Loucy (cell line): ENCODE measurements at regions not wholly inside any gene's neighbourhood (a gene's known extent, or its start where the extent isn't known, plus 50 kb on each side); places are given as distances from the start of the nearest gene placed in this dataset.

Source experiments
- H2AFZ ChIP-seq: fragments of 200-600 bp; sonication (generic); 2 replicates; pipeline ENCODE4 v1.6.0; 2016; ENCODE audit warnings: antibody characterized with exemption, mild to moderate bottlenecking, low read length, moderate library complexity
- H3F3A ChIP-seq: fragments of 200-600 bp; 2 replicates; pipeline ENCODE4 v1.6.0; 2016; ENCODE audit warnings: antibody characterized with exemption, low read depth, mild to moderate bottlenecking
- H3K27me3 ChIP-seq: fragments of 200-600 bp; sonication (generic); 2 replicates; pipeline ENCODE4 v1.6.1; 2014; ENCODE audit warnings: low read length, mild to moderate bottlenecking; ENCODE audit not compliant: insufficient read depth, poor library complexity, severe bottlenecking
- H3K36me3 ChIP-seq: fragments of 200-600 bp; sonication (generic); 2 replicates; pipeline ENCODE4 v1.6.1; 2016; ENCODE audit warnings: low read length; ENCODE audit not compliant: insufficient read depth
- H3K4me1 ChIP-seq: fragments of 200-600 bp; sonication (generic); 2 replicates; pipeline ENCODE4 v1.5.1; 2014; ENCODE audit warnings: low read length, mild to moderate bottlenecking; ENCODE audit not compliant: insufficient read depth, poor library complexity, severe bottlenecking
- H3K4me2 ChIP-seq: fragments of 200-600 bp; sonication (generic); 2 replicates; pipeline ENCODE4 v1.6.0; 2014; ENCODE audit warnings: antibody characterized with exemption, low read length, low read depth, mild to moderate bottlenecking; ENCODE audit not compliant: poor library complexity, severe bottlenecking
- H3K4me3 ChIP-seq: fragments of 200-600 bp; sonication (generic); 2 replicates; pipeline ENCODE4 v1.5.1; 2014; ENCODE audit warnings: low read length, mild to moderate bottlenecking, mixed read lengths; ENCODE audit not compliant: poor library complexity, severe bottlenecking
- H3K79me2 ChIP-seq: fragments of 200-600 bp; sonication (generic); 2 replicates; pipeline ENCODE4 v1.6.1; 2014; ENCODE audit warnings: low read length; ENCODE audit not compliant: insufficient read depth
- H3K9ac ChIP-seq: fragments of 200-600 bp; sonication (generic); 2 replicates; pipeline ENCODE4 v1.6.0; 2014; ENCODE audit warnings: mild to moderate bottlenecking, low read depth, low read length, moderate library complexity; ENCODE audit not compliant: poor library complexity, severe bottlenecking
- H3K9me2 ChIP-seq: fragments of 200-600 bp; sonication (generic); replicated peaks from 2 replicates; pipeline ENCODE4 v1.6.1; 2016; ENCODE audit warnings: low read depth, low read length, mixed read lengths
- H3K9me3 ChIP-seq: fragments of 200-600 bp; sonication (generic); 2 replicates; pipeline ENCODE4 v1.6.1; 2014; ENCODE audit warnings: mild to moderate bottlenecking, antibody characterized with exemption, low read length, low read depth; ENCODE audit not compliant: insufficient read depth
- H4K20me1 ChIP-seq: fragments of 200-600 bp; sonication (generic); 2 replicates; pipeline ENCODE4 v1.6.0; 2014; ENCODE audit warnings: antibody characterized with exemption, low read length, mild to moderate bottlenecking; ENCODE audit not compliant: insufficient read depth, poor library complexity, severe bottlenecking
- EZH2phosphoT487 ChIP-seq: fragments of 200-600 bp; IDR thresholded peaks from 2 replicates; pipeline ENCODE4 v1.6.1; 2018; ENCODE audit warnings: antibody characterized with exemption, mild to moderate bottlenecking, moderate library complexity, borderline replicate concordance
- TF ChIP-seq, protein P1 (sequence below): fragments of 200-600 bp; sonication (generic); conservative IDR thresholded peaks from 2 replicates; pipeline ENCODE4 v1.5.1; 2014; ENCODE audit warnings: mild to moderate bottlenecking, antibody characterized with exemption, low read length

GRCh38 chr2:147363181-147363580 is 481.6 kb upstream of the ACVR2A start:
- peaks cover 7% of the 10 kb centered on the region for H3K4me1 ChIP-seq
- H3K9me2 ChIP-seq = no peaks in the 10 kb centered on the region
- no peaks in the 10 kb centered on the region for H4K20me1 ChIP-seq
- no peaks in the 10 kb centered on the region for H3F3A ChIP-seq
- no peaks in the 10 kb centered on the region for H3K9me3 ChIP-seq
- H2AFZ ChIP-seq = no peak overlapping the region
- H3K27me3 ChIP-seq = no peaks in the 10 kb centered on the region
- no peak for TF ChIP-seq EZH2phosphoT487
- TF ChIP-seq, protein P1, sequence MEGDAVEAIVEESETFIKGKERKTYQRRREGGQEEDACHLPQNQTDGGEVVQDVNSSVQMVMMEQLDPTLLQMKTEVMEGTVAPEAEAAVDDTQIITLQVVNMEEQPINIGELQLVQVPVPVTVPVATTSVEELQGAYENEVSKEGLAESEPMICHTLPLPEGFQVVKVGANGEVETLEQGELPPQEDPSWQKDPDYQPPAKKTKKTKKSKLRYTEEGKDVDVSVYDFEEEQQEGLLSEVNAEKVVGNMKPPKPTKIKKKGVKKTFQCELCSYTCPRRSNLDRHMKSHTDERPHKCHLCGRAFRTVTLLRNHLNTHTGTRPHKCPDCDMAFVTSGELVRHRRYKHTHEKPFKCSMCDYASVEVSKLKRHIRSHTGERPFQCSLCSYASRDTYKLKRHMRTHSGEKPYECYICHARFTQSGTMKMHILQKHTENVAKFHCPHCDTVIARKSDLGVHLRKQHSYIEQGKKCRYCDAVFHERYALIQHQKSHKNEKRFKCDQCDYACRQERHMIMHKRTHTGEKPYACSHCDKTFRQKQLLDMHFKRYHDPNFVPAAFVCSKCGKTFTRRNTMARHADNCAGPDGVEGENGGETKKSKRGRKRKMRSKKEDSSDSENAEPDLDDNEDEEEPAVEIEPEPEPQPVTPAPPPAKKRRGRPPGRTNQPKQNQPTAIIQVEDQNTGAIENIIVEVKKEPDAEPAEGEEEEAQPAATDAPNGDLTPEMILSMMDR = no peak
- H3K79me2 ChIP-seq = no peaks in the 10 kb centered on the region
- no peak overlapping the region for H3K9ac ChIP-seq
- no peak overlapping the region for H3K4me2 ChIP-seq
- H3K36me3 ChIP-seq = no peaks in the 10 kb centered on the region
- H3K4me3 ChIP-seq = no peak overlapping the region

DNA sequence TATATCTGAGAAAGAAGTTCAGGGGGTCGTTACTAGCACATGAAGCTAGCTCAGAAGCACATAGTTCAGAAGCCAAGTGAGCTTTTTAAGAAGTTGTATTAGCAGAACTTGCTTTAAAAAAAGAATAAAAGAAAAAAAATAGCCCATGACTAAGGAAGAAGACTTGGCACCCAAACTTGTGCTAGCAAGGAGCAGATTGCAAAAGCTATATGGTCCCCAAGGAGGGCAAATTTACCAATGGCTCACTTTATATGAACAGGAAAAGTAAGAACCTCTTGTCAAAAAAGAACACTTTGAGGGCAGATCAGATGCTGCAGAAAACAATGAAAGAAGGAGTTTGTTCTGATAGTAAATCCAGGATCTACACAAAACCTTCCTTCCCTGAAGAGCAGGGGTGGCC is 486.5 kb upstream of the ACVR2A start:
- H3K9me3 ChIP-seq = no peaks in the 10 kb centered on the region
- no peaks in the 10 kb centered on the region for H3K36me3 ChIP-seq
- H2AFZ ChIP-seq = no peak overlapping the region
- no peak overlapping the region for H3K4me3 ChIP-seq
- H3K4me1 ChIP-seq = no peaks in the 10 kb centered on the region
- no peaks in the 10 kb centered on the region for H3K79me2 ChIP-seq
- TF ChIP-seq, protein P1 = no peak
- TF ChIP-seq EZH2phosphoT487 = no peak
- no peaks in the 10 kb centered on the region for H3K27me3 ChIP-seq
- no peaks in the 10 kb centered on the region for H3F3A ChIP-seq
- no peaks in the 10 kb centered on the region for H3K9me2 ChIP-seq
- H3K4me2 ChIP-seq = no peak overlapping the region
- no peak overlapping the region for H3K9ac ChIP-seq
- H4K20me1 ChIP-seq = no peaks in the 10 kb centered on the region

GRCh38 chr2:147356157-147356556 is 488.7 kb upstream of the ACVR2A start:
- no peak overlapping the region for H3K9ac ChIP-seq
- no peaks in the 10 kb centered on the region for H3F3A ChIP-seq
- H3K9me3 ChIP-seq = no peaks in the 10 kb centered on the region
- no peak overlapping the region for H3K4me3 ChIP-seq
- no peaks in the 10 kb centered on the region for H3K4me1 ChIP-seq
- H3K79me2 ChIP-seq = no peaks in the 10 kb centered on the region
- no peaks in the 10 kb centered on the region for H3K36me3 ChIP-seq
- H2AFZ ChIP-seq = no peak overlapping the region
- H3K27me3 ChIP-seq = no peaks in the 10 kb centered on the region
- H3K9me2 ChIP-seq = no peaks in the 10 kb centered on the region
- TF ChIP-seq EZH2phosphoT487 = no peak
- H4K20me1 ChIP-seq = no peaks in the 10 kb centered on the region
- no peak overlapping the region for H3K4me2 ChIP-seq

DNA sequence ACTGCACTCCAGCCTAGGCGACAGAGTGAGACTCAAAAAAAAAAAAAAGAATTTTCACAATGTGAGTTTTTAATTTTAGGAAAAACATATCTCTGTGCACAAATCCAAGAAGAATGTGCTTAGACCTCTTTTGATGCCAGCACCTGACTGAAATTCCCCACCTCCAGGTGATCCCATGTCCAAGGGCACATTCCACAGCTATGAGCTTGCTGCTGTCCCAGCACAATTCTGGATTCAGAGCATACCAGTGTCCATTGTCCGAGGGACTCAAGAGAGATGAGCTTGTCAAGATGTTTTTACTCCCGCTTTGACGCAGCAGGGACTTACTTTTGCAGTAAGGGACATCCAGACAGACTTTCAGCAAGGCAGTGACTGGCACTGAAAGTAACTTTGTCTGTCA is 489.1 kb upstream of the ACVR2A start:
- Histone ChIP-seq H3K36me3 (no peaks in the 10 kb centered on the region), H3K9me2 (no peaks in the 10 kb centered on the region), H3K4me1 (no peaks in the 10 kb centered on the region), H3F3A (no peaks in the 10 kb centered on the region), H3K27me3 (no peaks in the 10 kb centered on the region), H3K9ac (no peak overlapping the region), H3K9me3 (no peaks in the 10 kb centered on the region), H4K20me1 (no peaks in the 10 kb centered on the region), H3K4me2 (no peak overlapping the region), H3K79me2 (no peaks in the 10 kb centered on the region), H2AFZ (no peak overlapping the region), H3K4me3 (no peak overlapping the region)
- TF ChIP-seq, protein P1 = no peak
- TF ChIP-seq EZH2phosphoT487 = no peak
